Eye (tissue), 1 donor: ENCODE measurements at regions not wholly inside any gene's neighbourhood (a gene's known extent, or its start where the extent isn't known, plus 50 kb on each side); places are given as distances from the start of the nearest gene placed in this dataset.

ENCODE experiments used
- DNase-seq: peaks from one replicate; pipeline ENCODE4 v3.0.0-alpha.2; 2015

DNA sequence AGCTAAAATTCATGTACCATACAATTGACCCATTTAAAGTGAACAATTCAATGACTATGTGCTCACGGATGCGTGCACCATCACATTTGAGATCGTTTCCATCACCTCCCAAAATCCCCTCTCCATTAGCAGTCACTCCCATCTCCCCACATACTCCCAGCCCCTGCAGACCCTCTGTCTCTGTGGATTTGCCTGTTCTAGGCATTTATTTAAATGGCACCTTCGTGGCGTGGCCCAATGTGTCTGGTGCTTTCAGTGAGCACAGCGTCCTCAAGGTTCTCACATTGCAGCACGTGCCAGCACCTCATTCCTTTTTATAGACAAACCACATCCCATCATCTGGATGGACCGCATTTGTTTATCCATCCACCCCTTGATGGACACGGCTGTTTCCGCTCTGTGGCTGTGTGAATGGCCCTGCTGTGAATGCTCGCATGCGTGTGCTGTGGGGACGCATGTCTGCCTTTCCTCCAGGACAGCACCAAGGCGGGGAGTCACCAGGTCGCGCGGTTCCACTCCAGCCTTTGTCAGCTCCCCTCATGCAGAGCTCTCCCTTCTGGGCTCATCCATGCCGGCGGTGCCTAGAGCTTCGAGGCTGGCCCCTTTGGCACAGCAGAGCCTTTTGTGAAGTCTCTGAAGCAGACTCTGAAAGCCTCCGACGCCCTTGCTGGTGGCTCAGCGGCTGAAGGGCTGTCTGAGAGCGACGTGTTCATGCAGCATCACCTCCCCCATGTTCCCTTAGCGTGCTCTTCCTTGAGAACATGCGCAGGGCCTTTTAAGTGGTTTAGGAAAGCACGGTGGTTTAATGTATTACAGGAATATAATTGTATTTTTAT, 184.4 kb downstream of the KIF26A start:
- DNase-seq, result peak; percentile 62

DNA sequence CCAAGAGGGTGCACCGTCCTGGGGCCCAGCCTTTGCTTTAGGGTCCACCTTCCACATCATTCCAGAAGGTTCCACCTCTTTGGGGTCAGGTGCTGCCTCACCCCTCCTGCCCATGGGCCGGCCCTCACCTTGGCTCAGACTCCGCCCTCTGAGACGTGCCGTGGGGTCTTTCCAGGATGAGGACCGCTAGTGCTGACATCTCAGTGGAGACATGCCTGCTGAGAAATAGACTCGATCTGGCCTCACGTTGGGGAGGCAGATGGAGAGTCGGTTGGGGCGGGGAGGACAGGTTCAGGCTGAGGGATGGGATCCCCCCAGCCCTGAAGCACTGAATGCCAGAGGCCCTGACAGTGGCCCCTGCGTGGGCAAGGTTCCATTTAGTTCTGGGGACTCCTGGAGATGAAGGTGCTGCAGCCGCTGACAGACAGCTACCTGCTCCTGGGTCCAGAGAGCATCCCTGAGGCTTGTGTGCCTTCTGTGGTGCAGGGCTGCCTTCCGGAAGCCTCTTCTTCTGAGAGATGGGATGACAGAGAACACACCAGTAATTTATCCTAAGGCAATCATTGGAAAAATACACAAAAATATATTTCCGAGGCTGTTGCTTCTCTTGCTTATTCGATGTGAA, 185.3 kb downstream of the KIF26A start:
- no peak for DNase-seq

DNA sequence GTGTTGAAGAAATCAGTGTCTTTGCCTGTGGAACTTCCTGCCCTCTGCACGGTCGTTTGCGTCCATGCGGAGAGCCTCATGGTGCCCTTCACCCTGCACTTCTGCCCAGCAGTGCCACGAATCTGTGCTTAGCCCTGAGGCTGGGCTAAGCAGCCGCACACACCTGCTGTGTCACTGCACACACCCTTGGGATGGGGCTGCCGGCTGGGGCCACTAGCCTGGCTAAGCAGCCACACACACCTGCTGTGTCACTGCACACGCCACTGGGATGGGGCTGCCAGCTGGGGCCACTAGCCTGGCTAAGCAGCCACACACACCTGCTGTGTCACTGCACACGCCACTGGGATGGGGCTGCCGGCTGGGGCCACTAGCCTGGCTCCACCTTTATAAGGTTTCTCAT, 188.5 kb downstream of the KIF26A start:
- no peak for DNase-seq

GRCh38 chr14:104328607-104329006, 190.2 kb downstream of the KIF26A start:
- no peak for DNase-seq

DNA sequence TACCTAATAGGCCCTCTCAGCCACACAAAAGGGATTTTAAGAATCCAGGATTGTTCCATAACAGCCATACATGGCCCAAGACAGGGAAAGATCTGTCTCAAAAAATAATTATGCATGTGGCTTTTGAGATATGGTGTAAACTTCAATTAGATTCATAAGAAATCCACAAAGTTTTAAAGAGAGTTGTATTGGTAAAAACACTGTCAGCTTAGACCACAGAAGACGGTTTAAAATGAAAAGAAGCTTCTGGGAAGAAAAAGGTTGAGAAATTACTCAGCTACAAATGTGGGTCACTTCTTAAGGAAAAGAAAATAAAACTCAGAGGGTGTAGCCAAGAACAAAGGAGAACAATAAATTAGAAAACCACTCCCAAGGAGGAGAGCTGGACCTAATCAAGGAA, 191.4 kb downstream of the KIF26A start:
- no peak for DNase-seq

DNA sequence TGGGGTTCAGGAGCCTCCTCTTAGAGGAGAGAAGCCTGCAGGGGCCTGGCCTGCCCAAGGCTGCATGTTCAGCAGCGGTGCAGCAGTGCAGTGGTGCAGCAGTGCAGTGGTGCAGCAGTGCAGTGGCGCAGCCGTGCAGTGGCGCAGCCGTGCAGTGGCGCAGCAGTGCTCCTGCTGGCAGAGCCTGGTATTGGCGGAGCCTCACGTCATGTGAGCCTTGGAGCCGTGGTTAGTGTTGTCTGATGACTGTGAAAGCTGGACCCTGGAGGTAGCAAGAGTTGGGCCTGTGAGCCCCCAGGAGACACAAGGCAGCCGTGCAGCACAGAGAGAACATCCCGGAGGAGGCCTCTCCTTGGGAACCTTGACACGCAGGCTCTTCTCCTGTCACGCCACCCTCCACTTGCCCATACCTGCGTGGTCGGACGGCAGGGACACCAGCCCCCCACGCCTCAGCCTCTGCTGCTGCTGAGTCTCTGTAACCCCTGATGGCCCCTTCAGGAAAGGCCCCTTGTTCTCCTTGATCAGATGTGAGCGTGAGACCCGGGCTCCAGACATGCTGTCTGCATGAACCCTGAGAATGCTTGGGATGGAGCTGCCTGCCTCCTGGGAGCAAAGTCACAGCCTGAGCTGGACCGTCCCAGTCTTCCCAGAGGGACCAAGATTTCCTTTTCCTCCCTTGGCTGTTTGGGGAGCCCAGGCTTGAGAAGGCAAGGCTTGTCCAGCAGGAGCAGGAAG, 193.7 kb downstream of the KIF26A start:
- DNase-seq, result no peak

GRCh38 chr14:104332634-104333270, 194.4 kb downstream of the KIF26A start:
- no peak for DNase-seq

GRCh38 chr14:104333646-104334423, 195.4 kb downstream of the KIF26A start:
- no peak for DNase-seq

- no peak for DNase-seq
Measured at GRCh38 chr14:104334424-104335161, 196.2 kb downstream of the KIF26A start.

DNA sequence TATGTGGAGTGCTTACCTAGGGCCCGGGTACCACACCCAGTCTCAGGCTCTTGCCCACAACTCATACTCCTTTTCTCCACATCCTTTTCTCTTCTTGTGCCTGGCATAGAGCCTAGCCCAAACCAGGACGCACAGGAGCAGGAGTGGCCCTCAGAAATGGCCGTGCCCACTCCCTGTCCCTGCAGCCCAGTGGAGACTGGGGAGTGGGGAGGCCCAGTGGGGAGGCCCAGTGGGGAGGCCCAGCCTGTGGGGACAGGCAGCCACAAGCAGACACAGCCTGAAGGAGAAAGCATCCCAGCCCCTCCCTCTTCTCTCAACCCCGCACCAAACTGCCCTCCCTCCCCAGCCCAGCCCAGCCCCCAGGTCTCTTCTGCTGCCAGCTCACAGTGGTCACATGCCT, 196.8 kb downstream of the KIF26A start:
- no peak for DNase-seq

- no peak for DNase-seq
Measured at GRCh38 chr14:104335611-104336010, 197.2 kb downstream of the KIF26A start.

DNA sequence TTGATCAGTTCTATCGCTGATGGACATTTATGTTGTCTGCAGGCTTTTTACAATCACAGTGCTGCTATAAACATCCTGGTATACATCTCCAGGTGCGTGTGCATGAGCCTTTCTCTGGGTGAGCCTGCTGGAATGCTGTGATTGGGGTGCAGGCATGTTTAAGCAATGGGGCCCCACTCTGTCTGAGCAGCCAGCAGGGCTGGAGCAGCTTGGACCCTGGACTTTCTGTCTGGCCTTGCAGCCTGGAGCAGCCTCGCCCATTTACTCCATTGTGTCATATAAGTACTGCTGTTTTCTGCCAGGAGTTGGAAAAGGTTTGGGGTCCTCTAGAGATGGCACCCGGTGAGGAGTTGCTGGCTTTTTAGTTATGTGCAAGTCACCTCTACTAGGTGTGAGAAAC, 199.0 kb downstream of the KIF26A start:
- no peak for DNase-seq

DNA sequence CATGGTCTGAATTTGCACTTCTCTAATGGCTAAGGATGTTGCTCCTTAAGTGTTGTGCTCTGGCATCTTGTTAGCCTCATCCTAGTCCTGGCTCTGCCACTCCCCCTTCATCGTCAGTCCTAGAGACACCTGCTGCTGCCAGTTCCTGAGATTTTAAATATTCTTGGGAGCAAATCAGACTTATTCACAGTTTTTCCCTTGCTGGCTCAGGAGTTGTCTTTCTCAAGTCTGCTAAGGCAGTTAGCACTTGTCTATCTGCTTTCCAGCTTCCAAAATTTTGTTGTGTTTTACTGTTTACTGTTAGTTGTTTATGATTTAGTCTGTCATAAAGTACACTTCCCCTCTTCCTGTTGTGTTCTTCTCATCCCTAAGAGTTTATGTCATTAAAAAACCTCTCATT, 201.0 kb downstream of the KIF26A start:
- no peak for DNase-seq

GRCh38 chr14:104339829-104340228, 201.4 kb downstream of the KIF26A start:
- no peak for DNase-seq

- DNase-seq, result peak; percentile 78
Measured at GRCh38 chr14:104341532-104342434, 203.4 kb downstream of the KIF26A start.

DNA sequence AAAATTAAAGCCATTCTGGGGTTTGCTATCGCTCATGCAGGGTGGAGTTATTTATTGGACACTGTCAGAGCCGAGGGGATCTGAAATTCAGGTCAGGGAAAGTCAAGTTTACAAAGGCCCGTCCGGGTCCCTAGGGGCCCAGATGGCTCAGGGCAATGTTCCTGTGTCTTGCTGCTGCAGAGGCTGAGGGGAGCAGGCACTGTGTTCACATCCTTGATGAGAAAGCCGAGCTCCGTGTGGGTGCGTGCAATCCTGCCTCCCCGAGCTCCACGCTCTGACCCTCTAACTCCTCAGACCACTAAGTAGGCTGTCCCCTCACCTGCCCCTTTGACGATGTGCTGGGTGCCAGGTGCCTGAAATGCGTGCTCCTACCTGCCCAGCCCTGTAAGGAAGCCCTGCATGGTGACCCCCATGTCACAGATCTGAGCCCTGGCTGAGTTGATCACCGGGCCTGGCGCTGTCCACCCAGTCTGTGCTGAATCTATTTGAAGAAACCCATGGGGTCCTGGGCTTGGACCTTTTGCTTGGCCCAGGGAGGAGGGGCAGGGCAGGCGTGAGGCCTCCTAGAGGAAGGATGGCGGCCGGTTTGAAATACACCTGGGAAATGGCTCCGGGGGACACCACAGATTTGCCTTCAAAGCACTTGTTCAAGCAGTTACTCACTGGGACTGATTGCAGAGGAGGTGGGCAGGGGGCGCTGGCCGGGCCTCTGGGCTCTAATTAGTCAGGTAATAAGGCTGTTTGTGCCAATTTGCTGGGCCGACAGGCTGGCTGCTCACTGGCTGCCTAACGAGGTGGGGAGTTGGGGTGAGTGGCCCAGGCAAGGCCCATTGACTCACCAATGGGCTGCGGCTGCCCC, 204.3 kb downstream of the KIF26A start:
- peak; percentile 61 for DNase-seq

DNA sequence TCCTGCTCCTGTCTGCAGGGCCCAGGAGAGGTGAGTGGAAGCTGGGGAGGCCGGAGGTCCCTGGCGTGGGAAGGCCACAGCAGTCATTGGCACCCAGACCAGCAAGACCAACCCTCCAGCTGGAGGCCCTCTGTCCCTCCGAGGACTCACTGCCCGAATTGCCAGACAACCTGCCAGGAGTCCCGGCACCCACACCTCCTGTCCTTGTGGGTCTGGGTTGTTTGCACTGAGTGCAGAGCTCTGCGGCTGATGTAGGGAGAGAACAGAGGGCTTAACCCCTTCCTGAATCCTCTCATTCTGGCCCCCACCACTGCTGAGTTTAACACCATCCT, 204.9 kb downstream of the KIF26A start:
- DNase-seq, result no peak

- DNase-seq, result no peak
Measured at GRCh38 chr14:104343690-104344640, 205.6 kb downstream of the KIF26A start.
